Colonic mucosa (tissue), 4 donors: ENCODE measurements at regions not wholly inside any gene's neighbourhood (a gene's known extent, or its start where the extent isn't known, plus 50 kb on each side); places are given as distances from the start of the nearest gene placed in this dataset.

Source experiments
- DNase-seq: peaks from one replicate; pipeline ENCODE4 v3.0.0-alpha.2; 2020
- H3K27ac ChIP-seq: fragments of 200-600 bp; one replicate; pipeline ENCODE4 v1.8.0; 2021
- H3K27me3 ChIP-seq: fragments of 200-600 bp; one replicate; pipeline ENCODE4 v1.8.0; 2021
- H3K36me3 ChIP-seq: fragments of 200-600 bp; one replicate; pipeline ENCODE4 v1.8.0; 2021
- H3K4me1 ChIP-seq: fragments of 200-600 bp; one replicate; pipeline ENCODE4 v1.8.0; 2021; ENCODE audit warnings: mild to moderate bottlenecking
- H3K4me3 ChIP-seq: fragments of 200-600 bp; one replicate; pipeline ENCODE4 v1.8.0; 2021
- H3K9ac ChIP-seq, 2 donors: one replicate each; pipeline ENCODE4 v1.7.0; 2013; ENCODE audit warnings: control low read depth in 2 of 2, low read depth in 2 of 2, low read length in 2 of 2
- H3K9me3 ChIP-seq: fragments of 200-600 bp; one replicate; pipeline ENCODE4 v1.8.0; 2021
- intact Hi-C: fragments of 100-400 bp; cut with DNase I; formaldehyde crosslinking; loops from one replicate; pipeline ENCODE4 v1.14.1; 2022
- TF ChIP-seq, protein P1 (sequence below): fragments of 200-600 bp; IDR thresholded peaks from one replicate; pipeline ENCODE4 v1.8.0; 2022; ENCODE audit warnings: antibody characterized with exemption, mild to moderate bottlenecking
- donor health status: healthy.
- donor health status: DM: no; HTN: no; CAD: no.
- donor health status: DM: no; HTN: no; CAD: no.

GRCh38 chr4:188911707-188912106 is 772.5 kb downstream of the TRIML1 start:
- no peak overlapping the region for H3K27ac ChIP-seq
- intact Hi-C loops = no loop called here
- no peak overlapping the region for H3K9ac ChIP-seq
- no peak for DNase-seq
- TF ChIP-seq, protein P1, sequence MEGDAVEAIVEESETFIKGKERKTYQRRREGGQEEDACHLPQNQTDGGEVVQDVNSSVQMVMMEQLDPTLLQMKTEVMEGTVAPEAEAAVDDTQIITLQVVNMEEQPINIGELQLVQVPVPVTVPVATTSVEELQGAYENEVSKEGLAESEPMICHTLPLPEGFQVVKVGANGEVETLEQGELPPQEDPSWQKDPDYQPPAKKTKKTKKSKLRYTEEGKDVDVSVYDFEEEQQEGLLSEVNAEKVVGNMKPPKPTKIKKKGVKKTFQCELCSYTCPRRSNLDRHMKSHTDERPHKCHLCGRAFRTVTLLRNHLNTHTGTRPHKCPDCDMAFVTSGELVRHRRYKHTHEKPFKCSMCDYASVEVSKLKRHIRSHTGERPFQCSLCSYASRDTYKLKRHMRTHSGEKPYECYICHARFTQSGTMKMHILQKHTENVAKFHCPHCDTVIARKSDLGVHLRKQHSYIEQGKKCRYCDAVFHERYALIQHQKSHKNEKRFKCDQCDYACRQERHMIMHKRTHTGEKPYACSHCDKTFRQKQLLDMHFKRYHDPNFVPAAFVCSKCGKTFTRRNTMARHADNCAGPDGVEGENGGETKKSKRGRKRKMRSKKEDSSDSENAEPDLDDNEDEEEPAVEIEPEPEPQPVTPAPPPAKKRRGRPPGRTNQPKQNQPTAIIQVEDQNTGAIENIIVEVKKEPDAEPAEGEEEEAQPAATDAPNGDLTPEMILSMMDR = no peak
- no peaks in the 10 kb centered on the region for H3K4me1 ChIP-seq
- H3K9me3 ChIP-seq = no peaks in the 10 kb centered on the region
- H3K4me3 ChIP-seq = no peak overlapping the region
- H3K27me3 ChIP-seq = no peaks in the 10 kb centered on the region
- no peaks in the 10 kb centered on the region for H3K36me3 ChIP-seq

DNA sequence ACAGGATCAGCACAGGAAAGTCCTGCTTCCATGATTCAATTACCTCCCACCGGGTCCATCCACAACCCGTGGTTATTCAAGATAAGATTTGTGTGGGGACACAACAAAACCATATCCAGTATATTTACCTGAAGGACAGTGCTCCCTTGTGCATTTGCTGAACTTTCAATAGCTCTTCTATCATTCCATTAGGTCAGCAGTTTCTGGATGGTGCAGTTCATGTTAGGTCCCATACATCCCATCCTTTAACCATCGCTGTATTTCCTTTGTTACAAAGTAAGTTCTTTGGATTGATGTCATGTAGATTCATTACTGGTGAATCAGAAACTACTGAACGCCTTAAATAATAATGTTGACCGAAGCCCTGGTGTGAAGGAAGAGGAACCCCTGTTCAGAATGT is 775.9 kb downstream of the TRIML1 start:
- no peak overlapping the region for H3K27ac ChIP-seq
- H3K4me3 ChIP-seq = no peak overlapping the region
- intact Hi-C loops = no loop called here

GRCh38 chr4:188918787-188919186 is 779.5 kb downstream of the TRIML1 start:
- Histone ChIP-seq H3K4me3 (no peak overlapping the region), H3K4me1 (no peaks in the 10 kb centered on the region), H3K36me3 (no peaks in the 10 kb centered on the region), H3K27me3 (no peaks in the 10 kb centered on the region), H3K9ac (no peak overlapping the region), H3K9me3 (no peaks in the 10 kb centered on the region), H3K27ac (no peak overlapping the region)
- intact Hi-C loops = no loop called here
- TF ChIP-seq, protein P1 = no peak
- no peak for DNase-seq

More for the DNA sequence above, 775.9 kb downstream of the TRIML1 start:
- H3K4me1 ChIP-seq = no peaks in the 10 kb centered on the region
- no peaks in the 10 kb centered on the region for H3K27me3 ChIP-seq
- H3K9me3 ChIP-seq = no peaks in the 10 kb centered on the region
- no peak overlapping the region for H3K9ac ChIP-seq
- no peaks in the 10 kb centered on the region for H3K36me3 ChIP-seq
- TF ChIP-seq, protein P1 = no peak
- no peak for DNase-seq

- H3K9ac ChIP-seq = no peak overlapping the region
- H3K9me3 ChIP-seq = no peaks in the 10 kb centered on the region
- intact Hi-C loops = no loop called here
- no peak overlapping the region for H3K4me3 ChIP-seq
- H3K27ac ChIP-seq = no peak overlapping the region
- DNase-seq = no peak
- H3K36me3 ChIP-seq = no peaks in the 10 kb centered on the region
- TF ChIP-seq, protein P1 = no peak
- no peaks in the 10 kb centered on the region for H3K27me3 ChIP-seq
- no peaks in the 10 kb centered on the region for H3K4me1 ChIP-seq
Measured at GRCh38 chr4:188930822-188931221, 791.6 kb downstream of the TRIML1 start.

DNA sequence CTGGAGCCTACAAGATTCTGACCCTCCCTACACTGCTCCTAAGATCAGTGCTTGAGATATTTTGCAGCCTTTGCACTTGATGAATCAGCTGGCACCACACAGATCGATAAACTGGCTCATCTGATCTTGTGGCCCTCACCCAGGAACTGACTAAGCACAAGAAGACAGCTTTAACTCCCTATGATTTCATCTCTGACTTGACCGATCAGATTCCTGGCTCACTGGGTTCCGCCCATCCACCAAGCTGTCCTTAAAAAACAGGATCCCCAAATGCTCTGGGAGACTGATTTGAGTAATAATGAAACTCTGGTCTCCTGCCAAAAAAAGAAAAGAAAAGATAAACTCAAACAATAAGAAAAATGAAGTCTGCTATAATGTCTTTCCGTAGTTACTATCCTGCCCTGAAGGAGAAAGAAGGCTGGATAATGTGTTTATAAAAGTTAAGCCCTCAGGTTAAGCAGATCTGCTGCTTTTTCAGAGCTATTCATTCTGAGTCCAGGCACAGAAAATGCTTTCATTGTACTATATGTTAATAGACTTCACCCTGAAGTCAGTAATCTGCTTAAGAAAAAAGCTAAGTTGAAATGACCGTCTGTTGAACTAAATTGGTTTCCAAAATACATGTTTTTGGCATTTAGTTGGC is 795.2 kb downstream of the TRIML1 start:
- no peak overlapping the region for H3K4me3 ChIP-seq
- no peak for DNase-seq

More for the DNA sequence above, 795.2 kb downstream of the TRIML1 start:
- Histone ChIP-seq H3K27me3 (no peaks in the 10 kb centered on the region), H3K9me3 (no peaks in the 10 kb centered on the region), H3K9ac (no peak overlapping the region), H3K27ac (no peak overlapping the region), H3K4me1 (no peaks in the 10 kb centered on the region), H3K36me3 (no peaks in the 10 kb centered on the region)
- TF ChIP-seq, protein P1 = no peak
- intact Hi-C loops = no loop called here
